Panc1 (cell line): ENCODE measurements at regions not wholly inside any gene's neighbourhood (a gene's known extent, or its start where the extent isn't known, plus 50 kb on each side); places are given as distances from the start of the nearest gene placed in this dataset.

ENCODE experiments used
- CTCF ChIP-seq: fragments of 450-650 bp; IDR thresholded peaks from 2 replicates; pipeline ENCODE4 v1.5.1; 2017; ENCODE audit warnings: mild to moderate bottlenecking
- POLR2AphosphoS5 ChIP-seq: IDR thresholded peaks from 2 replicates; pipeline ENCODE4 v1.6.1; 2012; ENCODE audit warnings: mild to moderate bottlenecking, low read depth, low read length, moderate library complexity
- REST ChIP-seq, 2 experiments: IDR thresholded peaks; 2 replicates each; pipeline ENCODE4 v1.6.1; 2011 to 2012; ENCODE audit warnings: low read depth in 2 of 2, control low read depth in 1 of 2, low read length in 1 of 2, mild to moderate bottlenecking in 1 of 2, moderate library complexity in 1 of 2; ENCODE audit not compliant: insufficient read depth in 1 of 2

- TF ChIP-seq CTCF = no peak
- TF ChIP-seq POLR2AphosphoS5 = no peak
- TF ChIP-seq REST (IDR thresholded peaks at IDR 0.05; ENCODE audit: insufficient read depth in 1 of 2, low read depth in 2 of 2, low read length in 1 of 2) = no peak
Observed at GRCh38 chr1:195965036-195965435, 643.2 kb downstream of the KCNT2 start.
